DMS114 treated with DMSO at 0.1 percent for 48 hours (cell line): ENCODE measurements at regions not wholly inside any gene's neighbourhood (a gene's known extent, or its start where the extent isn't known, plus 50 kb on each side); places are given as distances from the start of the nearest gene placed in this dataset.
"Not testable (repeated sequence)": the region's sequence is repeated elsewhere in the genome, so short reads cannot be mapped to it uniquely, and the experiment has no call there.

Experiments
- DNase-seq: peaks from one replicate; lab custom pipeline; 2025; ENCODE audit not compliant: unreplicated experiment; lab: John Stamatoyannopoulos, UW

DNA sequence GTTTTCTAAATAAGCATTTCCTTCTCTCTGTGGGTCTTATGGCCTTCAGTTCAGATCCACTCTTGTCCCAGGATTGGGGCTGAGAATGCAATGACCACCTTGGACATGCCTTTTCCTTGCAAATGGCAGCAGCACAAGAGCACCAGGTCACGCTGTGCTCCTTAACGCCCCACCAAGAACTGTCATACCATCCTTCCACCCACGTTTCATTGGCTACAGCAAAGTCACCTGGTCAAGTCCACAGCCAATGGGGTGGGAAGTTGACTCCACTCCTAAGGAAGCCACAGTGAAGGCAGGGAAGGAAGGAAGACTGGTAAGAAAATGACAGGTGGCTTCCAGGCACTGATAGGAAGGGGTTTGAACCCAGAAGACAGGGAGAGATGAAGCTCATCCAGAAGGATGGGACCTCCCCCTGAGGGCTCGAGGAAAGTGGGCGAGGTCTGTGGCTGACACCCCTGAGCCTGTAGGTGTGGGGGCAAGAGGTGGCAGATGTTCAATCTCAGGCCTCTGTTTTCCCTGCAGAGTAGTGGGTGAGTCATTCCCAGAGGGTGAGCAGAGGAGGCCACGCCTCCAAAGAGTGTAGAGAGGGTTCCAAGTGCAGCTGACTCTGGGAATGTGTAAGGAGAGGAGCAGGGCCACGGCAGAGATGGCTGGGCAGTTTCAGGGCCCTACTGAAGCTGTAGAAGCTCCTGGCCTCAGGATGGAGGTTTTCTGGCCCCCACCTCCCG is 113.5 kb upstream of the VRK1 start:
- no peak for DNase-seq

DNA sequence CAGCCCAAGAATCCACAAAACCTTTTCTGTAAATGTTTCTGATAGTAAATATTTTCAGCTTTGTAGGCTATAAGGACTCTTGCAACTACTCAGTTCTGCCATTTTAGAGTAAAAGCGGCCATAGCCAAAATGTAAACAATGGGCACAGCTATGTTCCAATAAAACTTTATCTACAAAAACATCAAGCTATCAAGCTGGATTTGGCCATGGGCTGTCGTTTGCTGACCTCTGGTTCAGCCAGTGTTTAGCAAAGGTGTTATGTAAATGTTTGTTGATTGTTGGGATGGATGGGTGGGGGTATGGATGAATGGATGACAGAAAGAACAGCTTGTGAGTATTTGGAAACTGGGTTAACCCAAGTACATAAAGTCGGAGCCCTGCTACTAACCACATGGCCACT is 111.1 kb upstream of the VRK1 start:
- no peak for DNase-seq

DNA sequence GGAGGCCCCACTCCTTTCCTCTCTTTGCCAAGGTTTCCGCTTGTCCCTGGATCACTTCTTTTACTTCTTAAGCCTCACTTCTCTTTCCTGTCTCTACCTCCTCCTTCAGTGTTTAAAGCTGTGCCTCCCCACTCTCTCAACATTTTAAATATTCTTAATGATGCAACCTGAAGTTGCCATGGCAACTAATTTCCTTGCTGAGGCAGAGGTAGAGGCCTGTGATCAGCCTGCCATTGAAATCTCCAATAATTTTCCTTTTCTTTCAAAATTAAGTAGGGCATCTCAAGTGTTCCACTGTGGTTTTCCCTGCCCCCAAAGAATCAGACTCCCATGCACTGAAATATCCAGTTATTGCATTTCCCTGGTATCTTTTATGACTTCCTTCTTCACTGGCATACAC is 108.6 kb upstream of the VRK1 start:
- no peak for DNase-seq

DNA sequence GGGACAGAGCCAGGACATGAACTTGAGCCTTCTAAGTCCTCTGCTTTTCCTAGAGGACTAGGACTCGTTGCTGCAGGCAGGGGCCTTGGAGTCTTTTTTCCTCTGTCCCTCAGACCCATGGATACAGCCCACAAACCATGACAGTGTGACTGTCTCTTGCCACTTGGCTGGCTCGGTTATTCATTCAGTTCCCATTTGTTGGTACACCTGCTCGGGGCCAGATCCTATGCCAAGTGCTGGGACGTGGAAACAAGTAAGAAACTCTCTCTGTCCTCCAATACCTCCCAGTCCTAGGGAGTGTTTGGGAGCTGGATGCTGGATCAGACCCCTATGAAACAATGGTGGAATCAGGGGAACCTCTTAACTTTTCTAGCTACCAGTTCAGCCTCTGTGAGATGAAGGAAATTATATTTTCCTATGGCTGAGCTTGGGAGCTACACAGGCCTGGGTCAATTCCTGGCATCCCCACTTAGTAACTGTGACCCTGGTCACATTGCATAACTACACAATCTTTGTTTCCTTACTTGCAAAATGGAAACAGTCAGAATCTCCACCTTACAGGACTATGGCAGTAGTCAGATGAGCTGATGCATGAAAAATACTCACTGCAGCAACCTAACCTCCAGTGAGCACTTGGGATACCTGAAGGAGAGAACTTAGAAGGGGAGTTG is 106.3 kb upstream of the VRK1 start:
- DNase-seq = no peak

DNA sequence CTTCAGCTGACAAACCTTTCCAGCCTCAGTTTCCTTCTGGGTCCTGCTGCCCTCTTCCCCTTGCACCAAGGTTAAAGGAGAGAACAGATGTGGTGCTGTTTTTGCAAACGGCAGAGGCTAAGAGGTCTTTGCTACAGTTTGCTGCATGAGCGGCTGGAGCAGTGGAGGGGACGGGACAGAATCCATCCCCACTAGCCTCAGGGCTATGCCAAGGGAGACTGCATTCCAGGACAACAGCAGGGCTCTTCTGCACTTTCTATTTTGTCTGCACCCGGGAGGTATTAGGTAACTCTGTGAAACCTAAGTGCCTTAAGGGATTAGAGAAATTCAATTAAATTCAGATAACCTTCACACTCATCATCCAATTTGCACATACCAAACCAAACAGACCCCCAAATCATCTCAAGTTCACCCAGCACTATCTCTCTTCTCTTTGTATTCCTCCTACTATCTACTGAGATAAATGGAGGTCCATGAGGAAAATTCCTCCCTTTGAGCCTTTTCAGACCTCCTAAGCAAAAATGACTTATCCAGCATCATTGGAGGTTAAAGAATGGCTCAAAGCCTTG is 103.8 kb upstream of the VRK1 start:
- no peak for DNase-seq

DNA sequence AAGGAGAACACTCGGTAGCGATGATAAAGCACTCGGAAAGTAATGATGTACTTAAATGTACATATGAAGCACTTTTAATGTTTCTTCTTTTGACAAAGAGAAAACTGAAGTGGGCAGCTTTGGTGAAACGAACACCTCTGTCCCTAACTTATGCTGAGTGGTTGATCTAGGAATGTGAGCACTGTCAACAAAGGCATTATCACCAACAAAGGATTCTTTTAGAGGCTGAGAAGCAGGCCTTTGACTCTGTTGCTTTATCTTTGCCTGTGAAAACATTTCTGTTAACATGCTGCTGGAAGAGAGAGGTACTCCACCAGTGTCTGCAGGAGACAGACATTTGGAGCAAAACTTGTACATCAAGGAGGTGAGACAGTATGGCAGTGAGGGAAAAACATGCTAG is 103.2 kb upstream of the VRK1 start:
- no peak for DNase-seq

DNA sequence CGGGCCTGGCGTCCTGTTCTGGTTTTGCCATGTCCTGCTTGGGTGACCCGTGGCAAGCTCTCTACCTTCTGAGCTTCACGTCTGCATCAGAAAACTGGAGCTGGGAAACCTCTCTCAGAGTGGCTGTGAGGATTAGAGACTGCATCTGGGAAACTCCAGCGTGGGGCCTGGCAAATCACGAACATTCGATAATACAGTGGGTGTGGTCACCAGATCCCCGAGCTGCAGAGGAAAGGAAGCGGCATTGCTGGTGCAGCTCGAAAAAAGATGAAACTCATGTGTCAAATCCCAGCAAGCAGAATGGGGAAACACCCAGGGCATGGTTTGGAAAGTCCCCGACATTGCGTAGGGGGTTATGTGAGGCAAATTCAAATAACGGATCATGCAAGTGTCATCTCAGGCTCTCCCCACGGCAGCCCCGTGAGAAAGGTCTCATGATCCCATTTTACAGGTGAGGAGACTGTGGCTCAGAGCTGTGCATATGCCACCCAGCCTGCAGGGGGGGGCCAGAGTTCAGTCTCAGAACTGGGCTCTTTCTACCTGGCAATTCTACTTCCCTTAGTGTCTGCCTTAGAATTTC is 98.1 kb upstream of the VRK1 start:
- DNase-seq = no peak

DNA sequence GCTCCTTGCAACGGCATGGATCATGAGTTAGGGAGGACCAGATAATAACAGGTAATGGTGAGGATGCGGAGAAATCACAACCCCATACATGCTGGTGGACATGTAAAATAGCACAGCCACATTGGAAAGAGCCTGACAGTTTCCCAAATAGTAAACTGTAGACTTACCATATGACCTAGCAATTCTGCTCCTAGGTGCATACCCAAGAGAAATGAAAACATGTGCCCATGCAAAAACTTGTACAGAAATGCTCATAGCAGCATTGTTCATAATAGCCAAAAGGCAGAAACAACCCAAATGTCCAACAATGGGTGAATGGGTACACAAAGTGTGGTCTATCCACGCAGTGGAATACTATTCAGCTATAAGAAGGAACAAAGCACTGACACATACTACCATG is 97.5 kb upstream of the VRK1 start:
- DNase-seq = no peak

DNA sequence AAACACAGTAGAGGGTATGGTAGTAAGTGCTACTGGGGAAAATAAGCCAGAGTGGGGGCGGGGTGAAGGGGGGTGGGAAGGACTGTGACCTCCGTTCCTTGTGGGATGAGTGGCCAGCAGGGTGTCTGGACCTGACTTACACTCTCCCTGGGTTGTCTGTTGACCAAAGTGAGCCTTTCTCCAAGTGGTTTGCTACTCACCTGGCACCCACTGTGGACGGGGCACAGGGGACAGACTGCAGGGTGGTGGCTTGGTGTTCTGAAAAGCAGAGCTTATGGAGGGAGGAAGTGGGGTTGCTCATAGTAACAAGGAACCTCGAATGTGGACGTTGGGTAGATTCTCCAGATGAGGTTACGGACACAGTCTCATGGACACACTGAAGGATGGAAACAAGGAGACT is 94.4 kb upstream of the VRK1 start:
- DNase-seq = no peak

DNA sequence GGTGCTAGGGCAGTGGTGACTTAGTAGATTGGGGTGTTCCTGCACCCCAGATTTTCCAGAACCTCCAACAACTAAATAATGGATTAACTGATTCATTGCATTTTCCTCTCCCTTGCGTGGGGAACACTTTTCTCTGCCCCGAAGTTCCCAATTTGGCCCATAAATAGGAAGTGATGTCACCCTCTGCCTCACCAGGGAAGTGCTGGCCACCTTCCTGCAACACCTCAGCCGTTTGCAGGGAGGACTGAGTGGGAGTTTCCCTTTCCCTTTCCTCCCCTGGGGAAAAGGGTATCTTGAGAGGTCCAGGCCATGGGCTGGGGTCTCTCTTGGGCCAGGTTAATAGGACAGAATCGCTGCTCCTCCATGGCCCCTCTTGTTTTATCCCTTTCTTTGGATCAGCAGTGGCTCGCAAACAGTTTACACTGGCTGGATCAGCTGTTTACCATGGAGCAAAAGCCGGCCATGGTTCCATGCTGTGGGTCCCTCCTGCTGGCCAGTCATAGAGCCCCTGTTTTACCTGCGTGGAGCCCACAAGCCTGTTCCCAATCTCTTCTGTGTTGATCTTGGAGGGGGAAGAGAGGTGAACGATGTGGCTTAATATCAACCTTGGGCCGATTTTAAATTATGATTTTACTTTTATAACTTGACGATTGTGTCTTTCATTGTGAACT is 91.6 kb upstream of the VRK1 start:
- no peak for DNase-seq

DNA sequence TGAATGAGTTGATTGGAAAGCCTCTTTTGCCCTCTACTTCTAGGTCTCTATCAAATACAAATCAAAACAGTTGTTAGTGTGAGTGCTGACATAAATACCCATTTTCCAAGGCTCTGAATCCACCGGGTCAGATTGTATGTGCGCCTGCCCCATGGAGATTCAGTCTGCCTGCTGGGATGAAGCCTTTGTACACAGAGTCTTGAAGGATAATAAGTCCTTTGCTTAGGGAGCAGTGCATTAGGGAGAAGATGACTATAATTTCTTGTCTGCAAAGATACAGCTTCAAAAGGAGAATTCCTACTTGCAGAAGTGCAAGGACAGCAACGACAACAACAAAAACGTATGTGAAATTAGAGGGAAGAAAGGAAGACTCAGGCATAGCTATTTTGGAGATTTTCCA is 90.3 kb upstream of the VRK1 start:
- DNase-seq = no peak

DNA sequence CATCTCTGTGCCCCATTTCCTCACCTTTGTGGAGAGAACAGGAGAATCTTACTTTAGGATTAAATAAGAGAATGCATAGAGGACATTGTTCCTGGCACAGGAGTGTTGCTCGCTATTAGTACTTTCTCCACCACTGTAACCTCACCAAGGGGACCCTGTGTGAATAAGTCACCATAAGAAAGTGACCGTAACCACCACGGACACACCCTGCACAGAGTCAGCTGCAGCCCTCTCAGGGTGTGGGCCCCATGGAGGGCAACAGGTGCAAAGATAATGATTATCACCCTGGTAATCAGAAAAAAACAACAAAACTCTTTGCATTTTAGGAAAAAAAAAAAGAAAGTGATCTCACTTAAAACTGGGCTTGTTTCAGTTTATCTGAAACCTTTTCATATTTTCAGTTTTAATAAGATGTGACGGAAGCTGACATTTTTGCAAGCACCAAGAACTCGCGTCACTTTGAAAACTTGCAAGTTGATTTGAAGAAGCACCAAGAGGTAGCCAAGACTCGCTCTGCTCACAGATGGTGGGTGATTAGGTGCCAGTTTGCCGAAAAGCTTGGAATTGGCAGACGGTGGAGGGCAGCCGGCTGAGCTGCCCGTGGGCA is 87.0 kb upstream of the VRK1 start:
- DNase-seq = no peak

DNA sequence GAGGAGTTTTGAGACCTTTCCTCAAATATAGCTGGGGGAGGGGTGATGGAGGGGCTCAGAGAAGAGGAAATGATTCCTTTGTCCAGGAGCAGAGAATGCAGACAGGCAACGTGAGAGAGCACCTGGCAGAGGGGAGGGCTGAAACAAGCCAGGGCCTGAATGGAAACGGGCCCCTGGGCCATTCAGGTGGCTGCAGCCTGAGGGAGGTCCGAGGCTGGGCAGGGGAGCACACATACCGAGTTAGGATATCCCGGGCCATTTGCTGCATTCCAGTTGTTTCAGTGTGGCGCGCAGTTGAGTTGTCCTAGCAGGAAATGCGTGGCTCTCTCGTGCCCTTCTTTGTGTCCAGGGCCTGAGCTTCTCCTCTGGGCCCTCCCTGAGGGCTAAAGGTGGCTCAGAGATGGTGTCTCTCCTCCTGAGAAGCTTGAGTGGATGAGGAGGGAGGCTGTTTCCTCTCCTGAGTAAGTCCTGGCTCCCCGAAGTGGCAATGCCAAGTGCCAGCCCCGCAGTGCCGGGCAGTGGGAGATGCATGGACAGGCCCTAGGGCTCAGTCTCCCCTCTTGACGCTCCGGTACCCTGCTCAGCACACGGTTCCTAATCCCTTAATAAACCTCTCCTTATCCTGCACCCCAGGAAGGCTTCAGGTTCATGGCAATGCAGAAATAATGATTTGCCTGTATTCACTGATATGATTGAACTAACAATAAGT is 85.5 kb upstream of the VRK1 start:
- DNase-seq = no peak

DNA sequence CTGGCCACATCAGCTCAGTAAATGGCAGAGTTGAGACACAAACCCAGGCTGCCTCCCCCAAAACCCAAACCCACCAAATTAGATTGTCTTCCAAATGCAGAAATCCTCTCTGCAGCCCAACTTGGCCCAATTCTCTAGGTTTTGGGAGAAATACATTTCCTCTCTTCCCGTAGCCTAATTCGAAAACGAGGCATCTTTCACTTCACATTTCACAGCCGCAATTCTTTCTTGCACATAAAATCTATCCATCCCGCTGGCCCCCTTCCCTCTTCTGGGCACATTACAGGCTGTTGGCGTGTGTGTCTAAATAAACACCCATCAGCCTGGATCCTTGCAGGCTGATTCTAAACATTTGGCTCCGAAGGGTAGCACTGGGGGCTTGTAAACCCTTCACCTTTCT is 83.8 kb upstream of the VRK1 start:
- DNase-seq = no peak

DNA sequence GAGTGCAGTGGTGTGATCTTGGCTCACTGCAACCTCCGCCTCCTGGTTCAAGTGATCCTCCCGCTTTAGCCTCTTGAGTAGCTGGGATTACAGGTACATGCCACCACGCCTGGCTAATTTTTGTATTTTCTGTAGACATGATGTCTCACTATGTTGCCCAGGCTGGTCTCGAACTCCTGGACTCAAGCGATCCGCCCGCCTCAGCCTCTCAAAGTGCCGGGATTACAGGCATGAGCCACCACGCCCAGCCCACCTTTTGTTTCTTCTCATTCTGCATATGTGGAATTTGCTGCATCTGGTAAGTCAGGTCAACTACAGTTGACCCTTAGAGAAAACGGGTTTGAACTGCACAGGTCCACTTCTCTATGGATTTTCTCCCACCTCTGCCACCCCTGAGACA is 82.6 kb upstream of the VRK1 start:
- not testable (repeated sequence) for DNase-seq

DNA sequence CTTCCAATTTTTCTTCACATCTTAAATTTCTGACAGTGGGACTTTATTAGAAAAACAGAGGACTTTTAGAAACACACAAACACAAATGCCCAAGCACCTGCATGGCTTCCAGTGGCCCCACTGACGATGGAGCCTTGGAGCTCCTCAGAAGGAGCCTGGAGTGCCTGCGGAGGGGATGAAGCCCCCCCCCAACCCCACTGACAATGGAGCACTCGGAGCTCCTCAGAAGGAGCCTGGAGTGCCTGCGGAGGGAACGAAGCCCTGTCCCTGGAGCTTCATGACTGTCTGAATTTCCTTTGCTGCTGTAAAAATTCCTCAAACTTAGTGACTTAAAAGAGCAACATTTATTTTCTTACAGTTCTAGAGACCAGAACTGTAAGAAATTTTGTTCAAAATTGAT is 80.1 kb upstream of the VRK1 start:
- no peak for DNase-seq

DNA sequence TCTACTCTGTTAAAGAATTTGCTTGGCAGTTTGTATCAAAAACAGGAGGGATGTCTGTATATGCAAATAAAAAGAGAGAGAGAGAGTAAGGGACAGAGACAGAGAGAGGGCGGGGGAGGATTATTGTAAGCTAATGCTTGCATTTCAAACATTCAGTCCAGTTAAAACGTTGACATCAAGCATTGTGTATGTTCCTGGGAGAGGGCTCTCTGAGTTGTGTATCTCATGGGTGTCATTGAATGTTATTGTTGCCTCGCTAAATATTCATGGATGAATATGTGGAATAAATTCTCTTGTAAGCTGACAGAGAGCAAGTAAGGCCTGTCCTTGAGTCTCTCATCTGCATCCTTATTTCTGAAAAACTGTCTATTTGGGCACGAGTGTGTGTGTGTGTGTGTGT is 78.8 kb upstream of the VRK1 start:
- DNase-seq = no peak

DNA sequence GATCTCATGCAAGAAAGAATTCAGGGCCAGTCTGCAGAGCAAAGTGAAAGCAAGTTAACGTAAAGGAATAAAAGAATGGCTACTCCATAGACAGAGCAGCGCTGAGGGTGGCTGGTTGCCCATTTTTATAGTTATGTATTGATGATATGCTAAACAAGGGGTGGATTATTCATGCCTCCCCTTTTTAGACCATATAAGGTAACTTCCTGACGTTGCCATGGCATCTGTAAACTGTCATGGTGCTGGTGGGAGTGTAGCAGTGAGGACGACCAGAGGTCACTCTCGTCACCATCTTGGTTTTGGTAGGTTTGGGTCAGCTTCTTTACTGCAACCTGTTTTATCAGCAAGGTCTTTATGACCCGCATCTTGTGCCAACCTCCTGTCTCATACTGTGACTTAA is 76.5 kb upstream of the VRK1 start:
- DNase-seq = not testable (repeated sequence)

DNA sequence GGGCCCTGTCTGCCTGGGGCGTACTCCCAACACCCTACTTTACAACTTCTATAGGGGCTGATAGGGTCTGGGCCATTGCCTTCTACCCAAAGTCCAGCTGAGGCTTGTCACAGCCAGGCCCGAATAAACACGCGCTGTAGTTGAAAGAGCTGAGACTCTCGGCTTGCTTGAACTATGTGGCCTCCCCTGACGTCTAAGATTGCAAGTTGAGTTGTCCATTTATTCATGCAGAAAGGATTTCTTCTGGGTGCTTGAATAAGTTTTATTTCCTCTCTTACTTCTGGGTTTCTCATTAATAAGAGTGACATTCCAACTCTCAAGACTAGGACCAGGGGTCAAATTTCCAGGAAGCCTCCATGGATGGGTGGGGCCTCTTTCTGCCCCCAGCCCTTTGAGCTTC is 74.4 kb upstream of the VRK1 start:
- DNase-seq = no peak

DNA sequence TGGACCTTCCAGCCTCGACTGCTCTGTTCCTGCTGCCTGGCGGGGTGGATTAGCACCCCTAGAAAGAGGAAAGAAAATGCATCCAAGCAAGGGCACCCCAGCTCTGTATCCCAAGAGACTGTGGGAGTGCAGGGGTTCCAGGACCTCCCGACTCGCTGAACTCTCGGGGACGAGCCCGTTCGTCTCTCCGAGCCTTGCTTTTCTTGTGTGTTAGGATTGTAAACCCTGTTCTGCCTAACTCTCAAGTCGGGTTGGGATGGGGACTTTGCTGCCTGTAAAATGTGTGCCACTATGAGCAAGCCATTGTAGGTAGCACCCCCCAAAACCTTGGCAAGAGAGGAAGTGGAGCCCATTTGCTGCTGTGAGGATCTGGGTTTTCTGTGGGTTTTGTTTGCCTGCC is 73.2 kb upstream of the VRK1 start:
- DNase-seq = no peak

DNA sequence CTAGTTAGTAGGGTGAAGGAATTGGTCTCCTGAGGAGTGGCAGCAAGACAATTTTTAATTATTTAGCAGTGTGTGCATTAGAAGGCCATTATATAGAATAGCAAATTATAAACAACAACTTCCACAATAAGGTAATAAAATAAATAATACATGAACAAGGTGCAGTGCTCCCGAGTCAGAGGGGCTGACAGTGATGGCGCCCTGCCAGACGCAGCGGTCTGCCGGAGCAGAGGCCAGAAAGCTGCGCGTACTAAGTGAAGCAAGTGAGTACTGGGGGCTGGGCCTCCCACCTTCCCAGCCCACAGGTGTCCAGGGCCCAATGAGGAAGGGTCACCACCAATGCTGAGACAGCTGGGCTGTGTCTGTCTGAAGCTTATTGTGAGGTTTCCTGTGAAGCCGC is 72.0 kb upstream of the VRK1 start:
- no peak for DNase-seq
